Keratinocyte (primary cell): ENCODE measurements at regions not wholly inside any gene's neighbourhood (a gene's known extent, or its start where the extent isn't known, plus 50 kb on each side); places are given as distances from the start of the nearest gene placed in this dataset.

Source experiments
- CTCF ChIP-seq, 3 experiments: IDR thresholded peaks in 1 of 3; conservative IDR thresholded peaks in 1 of 3; optimal IDR thresholded peaks in 1 of 3; 2 replicates in 2 of 3; 3 replicates in 1 of 3; pipeline versions ENCODE3 to v1.5.1; 2011; ENCODE audit warnings: low read length in 3 of 3, mild to moderate bottlenecking in 3 of 3, moderate library complexity in 2 of 3, control low read depth in 1 of 3, inconsistent platforms in 1 of 3; ENCODE audit not compliant: insufficient read depth in 2 of 3; ENCODE audit errors: extremely low read depth in 1 of 3
- EZH2 ChIP-seq: IDR thresholded peaks from one replicate; pipeline ENCODE4 v1.6.1; 2012; ENCODE audit warnings: inconsistent platforms, mild to moderate bottlenecking, low read length, moderate library complexity

- TF ChIP-seq CTCF (optimal IDR thresholded peaks at IDR 0.05 in 1 of 3, IDR thresholded peaks at IDR 0.05 in 1 of 3, conservative IDR thresholded peaks at IDR 0.05 in 1 of 3; ENCODE audit: extremely low read depth in 1 of 3, insufficient read depth in 2 of 3, low read length in 3 of 3) (no peak), EZH2 (no peak)
These were observed 321.1 kb downstream of the NOVA1 start for GRCh38 chr14:26276757-26277156.
